ENCODE measurements at regions not wholly inside any gene's neighbourhood (a gene's known extent, or its start where the extent isn't known, plus 50 kb on each side); places are given as distances from the start of the nearest gene placed in this dataset.

- intact Hi-C loops (cut with DNase I; ENCODE audit: low total_unique reads) (no loop called here), in situ Hi-C loops (cut with MboI; ENCODE audit: low pct_ligation_motif_present in 1 of 4, low pct_unique_long_range_greater_than_20kb in 1 of 4, low sequenced_read_pairs in 3 of 4) (no loop called here)
- DNase-seq = peak; percentile 33
- H3K4me1 ChIP-seq = no peaks in the 10 kb centered on the region
- WGBS, 2 donors (ENCODE audit: low coverage in 1 of 2) = 28 to 33% methylated on average over 5 to 6 of the region's 6 CpGs
- H3K36me3 ChIP-seq = no peaks in the 10 kb centered on the region
- H3K27ac ChIP-seq = no peak overlapping the region
- no peak overlapping the region for H3K4me3 ChIP-seq
- no peaks in the 10 kb centered on the region for H3K27me3 ChIP-seq
- peaks cover 0 to 8% of the 10 kb centered on the region in 2 donors for H3K9me3 ChIP-seq
- peak; percentile 20 to 43 (median 21) for TF ChIP-seq CTCF (IDR thresholded peaks at IDR 0.05)
- no peak for TF ChIP-seq POLR2A (IDR thresholded peaks at IDR 0.05)
- TF ChIP-seq EP300 (IDR thresholded peaks at IDR 0.05; ENCODE audit: low read depth) = no peak
- TF ChIP-seq POLR2AphosphoS5 (IDR thresholded peaks at IDR 0.05) = no peak
Observed at GRCh38 chr12:63420206-63420644, 248.1 kb downstream of the DPY19L2 start.

- no peaks in the 10 kb centered on the region for H3K27me3 ChIP-seq
- peak overlapping the region in 1 of 4 donors; percentile 26 for H3K27ac ChIP-seq
- no peaks in the 10 kb centered on the region for H3K4me1 ChIP-seq
- in situ Hi-C loops (cut with MboI; ENCODE audit: low pct_ligation_motif_present in 1 of 4, low pct_unique_long_range_greater_than_20kb in 1 of 4, low sequenced_read_pairs in 3 of 4) = no loop called here
- peaks cover 0 to 15% of the 10 kb centered on the region in 2 donors for H3K9me3 ChIP-seq
- no peak for TF ChIP-seq EP300 (IDR thresholded peaks at IDR 0.05; ENCODE audit: low read depth)
- TF ChIP-seq CTCF (IDR thresholded peaks at IDR 0.05) = no peak
- no peak for TF ChIP-seq POLR2A (IDR thresholded peaks at IDR 0.05)
- TF ChIP-seq POLR2AphosphoS5 (IDR thresholded peaks at IDR 0.05) = no peak
- intact Hi-C loops (cut with DNase I; ENCODE audit: low total_unique reads) = no loop called here
- H3K4me3 ChIP-seq = no peak overlapping the region
- no peaks in the 10 kb centered on the region for H3K36me3 ChIP-seq
- WGBS, 2 donors (ENCODE audit: low coverage in 1 of 2) = 64 to 83% methylated on average over 7 of the region's 7 CpGs
- peak; percentile 12 for DNase-seq
Observed at GRCh38 chr12:63419154-63419553, 249.1 kb downstream of the DPY19L2 start.

DNA sequence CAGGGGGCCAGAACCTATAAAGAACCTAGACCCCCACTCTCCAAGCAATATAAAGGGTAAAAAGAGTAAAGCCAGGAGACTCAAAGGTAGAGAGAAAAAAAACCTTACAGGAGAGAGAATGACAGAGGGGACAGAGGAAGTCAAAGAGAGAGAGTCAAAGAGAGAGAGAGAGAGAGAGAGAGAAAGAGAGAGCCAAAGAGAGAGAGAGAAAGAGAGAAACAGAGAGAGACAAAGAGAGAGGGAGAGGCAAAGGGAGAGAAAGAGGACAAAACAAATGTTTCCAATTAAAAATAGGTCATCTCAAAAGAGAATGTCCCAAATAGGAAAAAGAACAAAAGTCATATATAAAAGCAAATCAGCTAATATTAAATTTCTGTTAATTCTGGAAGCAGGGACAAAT is 251.5 kb downstream of the DPY19L2 start:
- H3K27me3 ChIP-seq = no peaks in the 10 kb centered on the region
- intact Hi-C loops (cut with DNase I; ENCODE audit: low total_unique reads) (no loop called here), in situ Hi-C loops (cut with MboI; ENCODE audit: low pct_ligation_motif_present in 1 of 4, low pct_unique_long_range_greater_than_20kb in 1 of 4, low sequenced_read_pairs in 3 of 4) (no loop called here)
- no peak for DNase-seq
- peaks cover 0 to 15% of the 10 kb centered on the region in 2 donors for H3K9me3 ChIP-seq
- no peak overlapping the region for H3K4me3 ChIP-seq
- no peaks in the 10 kb centered on the region for H3K36me3 ChIP-seq
- TF ChIP-seq CTCF (IDR thresholded peaks at IDR 0.05) (no peak), POLR2A (IDR thresholded peaks at IDR 0.05) (no peak), EP300 (IDR thresholded peaks at IDR 0.05; ENCODE audit: low read depth) (no peak), POLR2AphosphoS5 (IDR thresholded peaks at IDR 0.05) (no peak)
- no peak overlapping the region for H3K27ac ChIP-seq
- no peaks in the 10 kb centered on the region for H3K4me1 ChIP-seq

GRCh38 chr12:63415357-63415756 is 252.9 kb downstream of the DPY19L2 start:
- H3K36me3 ChIP-seq = no peaks in the 10 kb centered on the region
- intact Hi-C loops (cut with DNase I; ENCODE audit: low total_unique reads) (no loop called here), in situ Hi-C loops (cut with MboI; ENCODE audit: low pct_ligation_motif_present in 1 of 4, low pct_unique_long_range_greater_than_20kb in 1 of 4, low sequenced_read_pairs in 3 of 4) (no loop called here)
- no peak overlapping the region for H3K4me3 ChIP-seq
- 91 to 92% methylated on average over 7 to 13 of the region's 13 CpGs for WGBS, 2 donors (ENCODE audit: low coverage in 1 of 2)
- no peak for TF ChIP-seq POLR2AphosphoS5 (IDR thresholded peaks at IDR 0.05)
- TF ChIP-seq CTCF (IDR thresholded peaks at IDR 0.05) = no peak
- TF ChIP-seq POLR2A (IDR thresholded peaks at IDR 0.05) = no peak
- TF ChIP-seq EP300 (IDR thresholded peaks at IDR 0.05; ENCODE audit: low read depth) = no peak
- no peaks in the 10 kb centered on the region for H3K4me1 ChIP-seq
- DNase-seq = no peak
- no peak overlapping the region for H3K27ac ChIP-seq
- no peaks in the 10 kb centered on the region for H3K27me3 ChIP-seq
- H3K9me3 ChIP-seq = peaks cover 0 to 15% of the 10 kb centered on the region in 2 donors

All from transverse colon (tissue), 4 donors.